Lower leg skin (tissue), 3 donors: ENCODE measurements at regions not wholly inside any gene's neighbourhood (a gene's known extent, or its start where the extent isn't known, plus 50 kb on each side); places are given as distances from the start of the nearest gene placed in this dataset.

Experiments used
- CTCF ChIP-seq, 3 donors: fragments of 450-650 bp; IDR thresholded peaks; one replicate each; pipeline ENCODE4 v1.5.1; 2016; ENCODE audit warnings: antibody characterized with exemption in 3 of 3, mild to moderate bottlenecking in 3 of 3, moderate library complexity in 2 of 3
- POLR2A ChIP-seq, 2 donors: fragments of 450-650 bp; IDR thresholded peaks; one replicate each; pipeline ENCODE4 v1.6.1; 2016 to 2017; ENCODE audit warnings: antibody characterized with exemption in 2 of 2, mild to moderate bottlenecking in 1 of 2, moderate library complexity in 1 of 2

GRCh38 chr6:130677766-130678165, 149.4 kb upstream of the SMLR1 start:
- TF ChIP-seq POLR2A (IDR thresholded peaks at IDR 0.05) (no peak), CTCF (IDR thresholded peaks at IDR 0.05) (no peak)
